SH-SY5Y (cell line): ENCODE measurements at regions not wholly inside any gene's neighbourhood (a gene's known extent, or its start where the extent isn't known, plus 50 kb on each side); places are given as distances from the start of the nearest gene placed in this dataset.

Experiments used
- GATA2 ChIP-seq: IDR thresholded peaks from 2 replicates; pipeline ENCODE4 v1.6.1; 2011; ENCODE audit warnings: mild to moderate bottlenecking, low read depth, low read length
- GATA3 ChIP-seq: IDR thresholded peaks from 2 replicates; pipeline ENCODE4 v1.6.1; 2011; ENCODE audit warnings: low read depth, mild to moderate bottlenecking, low read length, moderate library complexity

GRCh38 chr1:57872913-57873312 lies 449.1 kb upstream of the DAB1 start:
- TF ChIP-seq GATA3 (no peak), GATA2 (no peak)

GRCh38 chr1:57868908-57869307 lies 445.0 kb upstream of the DAB1 start:
- TF ChIP-seq GATA3 (no peak), GATA2 (no peak)

GRCh38 chr1:57868239-57868638 lies 444.4 kb upstream of the DAB1 start:
- TF ChIP-seq GATA3 (no peak), GATA2 (no peak)

DNA sequence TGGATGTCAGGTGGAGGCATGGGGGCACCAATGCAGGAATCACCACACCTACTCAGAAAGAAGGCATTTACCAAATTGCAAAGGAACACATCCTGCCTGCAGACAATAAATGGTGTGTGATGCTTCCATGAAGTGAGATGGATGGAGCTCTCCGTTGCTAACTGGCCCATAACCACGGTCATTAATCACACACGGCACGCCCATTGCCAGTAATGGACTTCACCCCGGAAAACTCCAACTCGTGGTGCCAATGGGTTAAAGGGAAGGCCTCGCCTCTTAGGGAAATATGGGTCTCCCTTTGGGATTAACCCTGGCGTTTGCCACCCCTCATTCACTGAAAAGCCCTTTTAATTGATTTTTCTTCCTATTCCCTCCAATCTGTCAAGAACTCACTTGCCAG lies 443.1 kb upstream of the DAB1 start:
- no peak for TF ChIP-seq GATA2
- TF ChIP-seq GATA3: no peak

GRCh38 chr1:57860931-57861565 lies 437.2 kb upstream of the DAB1 start:
- TF ChIP-seq GATA2 (no peak), GATA3 (no peak)

DNA sequence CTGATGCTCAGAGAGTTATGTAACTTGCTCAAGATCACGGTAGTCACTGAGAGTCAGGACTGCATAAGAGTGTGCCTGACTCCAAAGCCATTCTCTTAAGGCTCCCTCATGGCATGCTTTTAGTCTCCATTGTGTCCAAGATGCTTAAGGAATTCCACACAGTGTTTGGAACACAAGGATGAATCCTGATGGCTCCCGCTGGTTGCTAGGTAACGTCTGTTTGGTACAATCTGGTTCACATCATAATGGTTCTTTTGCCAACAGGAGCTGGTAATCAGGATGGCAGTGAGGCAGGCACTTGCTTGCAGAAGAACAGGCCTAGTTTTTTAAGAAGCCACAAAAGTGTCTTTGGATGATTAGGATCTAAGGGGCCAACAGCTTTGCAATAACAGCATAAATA lies 436.5 kb upstream of the DAB1 start:
- TF ChIP-seq GATA2 (no peak), GATA3 (no peak)

DNA sequence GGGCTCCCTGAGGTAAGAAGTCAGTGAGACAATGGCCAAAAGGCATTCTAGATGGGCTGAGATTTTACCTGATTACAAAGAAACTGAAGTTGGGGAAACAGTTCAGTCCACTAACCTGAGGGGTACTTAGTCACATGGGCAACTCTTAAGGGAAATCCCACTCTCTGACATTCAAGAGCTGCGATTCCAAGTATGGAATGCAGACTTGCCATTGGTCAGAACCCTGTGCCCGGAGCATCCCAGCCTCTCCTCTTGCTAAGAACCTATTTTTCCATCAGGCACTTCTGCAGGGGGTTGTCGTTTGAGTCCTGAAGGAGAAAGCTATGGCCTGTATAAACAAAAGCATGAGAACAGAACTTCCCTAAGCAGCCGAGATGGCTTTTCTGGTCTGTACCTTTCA lies 434.9 kb upstream of the DAB1 start:
- TF ChIP-seq GATA3 (no peak), GATA2 (no peak)

GRCh38 chr1:57857809-57858208 lies 433.9 kb upstream of the DAB1 start:
- TF ChIP-seq GATA3 (no peak), GATA2 (no peak)

DNA sequence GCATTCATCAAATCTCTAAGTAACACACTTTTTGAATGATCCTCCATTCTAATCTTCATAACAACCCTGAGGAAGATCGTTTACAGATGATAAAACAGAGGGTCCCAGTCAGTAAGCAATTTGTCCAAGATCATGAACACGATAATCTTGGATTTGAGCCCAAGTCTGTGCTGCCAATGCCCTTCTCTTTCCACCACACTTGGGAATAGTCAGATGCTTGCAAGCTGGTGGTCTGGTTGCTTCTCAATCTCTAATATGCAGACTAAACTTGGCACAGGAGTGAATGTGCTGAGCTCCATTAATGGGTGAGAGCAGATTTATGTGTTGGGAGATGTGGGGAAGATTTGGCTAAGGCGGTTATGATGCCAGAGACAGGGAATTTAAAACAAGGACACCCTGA lies 430.6 kb upstream of the DAB1 start:
- TF ChIP-seq GATA3: no peak
- TF ChIP-seq GATA2: no peak

DNA sequence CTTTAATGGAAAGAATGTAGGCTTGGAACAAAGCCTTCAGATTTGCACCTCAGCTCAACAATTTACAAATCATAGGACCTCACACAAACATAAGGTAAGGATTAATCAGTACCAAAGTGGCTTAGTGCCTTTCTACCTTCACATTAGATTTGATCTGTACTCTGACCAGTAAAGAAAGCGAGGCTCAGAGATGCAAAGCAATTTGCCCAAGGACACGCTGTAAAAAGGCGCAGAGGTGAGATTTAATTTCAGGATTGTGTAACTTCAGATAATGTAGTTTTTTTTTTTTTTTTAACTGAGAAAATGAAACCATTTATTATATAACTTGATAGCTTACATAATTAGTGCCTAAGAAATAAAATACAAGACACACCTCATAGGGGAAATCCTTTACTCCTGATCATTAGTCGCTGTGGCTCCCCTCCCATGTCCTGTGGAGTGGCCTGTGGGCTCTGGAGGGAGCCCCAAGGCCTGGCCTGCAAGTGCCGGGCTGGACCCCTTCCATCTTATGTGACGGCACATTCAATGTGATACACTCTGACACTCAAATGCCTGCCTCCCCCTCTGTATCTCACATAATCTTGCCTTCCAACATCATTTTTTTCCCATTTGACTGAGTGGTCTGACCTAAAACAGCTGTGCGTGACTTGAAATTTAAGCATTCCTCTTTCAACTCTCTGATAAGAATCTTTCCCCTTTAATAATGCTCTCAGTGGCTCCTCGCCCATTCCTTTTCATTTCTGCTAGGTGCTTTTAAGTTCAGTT lies 426.5 kb upstream of the DAB1 start:
- TF ChIP-seq GATA2: peak; percentile 32; the same call in 1 of the 2 replicates
- TF ChIP-seq GATA3: no peak

GRCh38 chr1:57848406-57848805 lies 424.5 kb upstream of the DAB1 start:
- TF ChIP-seq GATA3 (no peak), GATA2 (no peak)

DNA sequence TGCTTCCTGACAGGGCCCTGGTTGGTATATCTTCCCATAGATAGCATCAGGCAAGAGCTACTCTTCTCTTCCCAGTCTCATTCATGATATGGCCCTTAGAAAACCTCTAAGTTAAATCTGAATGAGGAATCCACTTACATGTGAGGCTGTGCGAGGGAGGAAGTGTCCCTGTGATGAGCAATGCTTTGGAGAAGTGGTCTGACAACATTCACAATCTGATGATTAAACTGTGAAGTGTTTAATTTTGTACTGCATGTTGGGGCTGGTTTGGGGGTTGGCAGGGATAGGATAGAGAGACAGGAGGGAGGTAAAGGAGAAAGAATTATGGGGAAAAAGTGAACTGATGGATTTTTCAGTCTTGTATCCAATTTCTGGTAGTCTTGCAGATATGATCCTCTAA lies 421.2 kb upstream of the DAB1 start:
- TF ChIP-seq GATA2 (no peak), GATA3 (no peak)

- TF ChIP-seq GATA3: no peak
- no peak for TF ChIP-seq GATA2
These were observed 420.6 kb upstream of the DAB1 start for GRCh38 chr1:57844382-57844980.

- TF ChIP-seq GATA3: no peak
- TF ChIP-seq GATA2: no peak
These were observed 419.9 kb upstream of the DAB1 start for GRCh38 chr1:57843760-57844159.

DNA sequence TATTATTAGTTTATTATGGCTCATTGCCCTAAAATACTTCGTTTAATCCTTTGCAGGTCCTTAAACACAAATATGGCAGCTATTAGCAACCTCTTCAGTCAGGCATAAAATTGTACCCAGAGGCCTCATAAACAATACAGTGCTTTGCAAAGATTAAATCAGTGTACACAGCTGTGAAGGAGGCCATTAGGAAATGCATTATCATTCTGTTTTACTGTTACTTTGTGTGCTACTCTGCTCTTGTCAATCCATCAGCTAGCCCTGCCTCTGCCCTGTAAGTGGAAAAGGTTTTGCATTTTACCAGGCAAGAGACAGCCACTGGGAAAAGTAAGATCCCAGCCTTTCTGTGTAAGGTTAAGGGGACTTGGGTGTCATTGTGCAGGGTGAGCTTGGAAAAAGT lies 415.7 kb upstream of the DAB1 start:
- TF ChIP-seq GATA2 (no peak), GATA3 (no peak)
